Fibroblast of peridontal ligament (primary cell): ENCODE measurements at regions not wholly inside any gene's neighbourhood (a gene's known extent, or its start where the extent isn't known, plus 50 kb on each side); places are given as distances from the start of the nearest gene placed in this dataset.
"Not testable (repeated sequence)": the region's sequence is repeated elsewhere in the genome, so short reads cannot be mapped to it uniquely, and the experiment has no call there.

Source experiments
- DNase-seq: peaks from one replicate; pipeline ENCODE4 v3.0.0-alpha.2; 2010; ENCODE audit errors: extremely low read depth

DNA sequence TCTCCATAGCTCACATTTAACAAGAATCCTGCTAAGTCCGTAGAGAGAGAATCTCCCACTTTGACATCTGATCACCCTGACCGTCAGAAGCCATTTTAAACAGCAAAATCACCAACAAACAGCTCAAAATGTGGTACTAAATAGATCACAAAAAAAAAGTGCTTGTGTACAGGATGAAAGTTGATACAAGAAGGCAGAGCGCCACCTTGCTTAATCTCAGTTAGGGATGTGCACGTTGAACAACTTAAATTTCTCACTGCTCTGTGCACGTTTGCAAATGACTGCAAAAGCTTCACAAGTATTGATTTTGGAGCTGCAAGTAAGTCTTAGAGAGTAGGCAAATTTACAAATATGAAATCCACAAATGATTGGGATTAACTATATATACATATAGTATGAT lies 63.1 kb upstream of the NREP start:
- no peak for DNase-seq

DNA sequence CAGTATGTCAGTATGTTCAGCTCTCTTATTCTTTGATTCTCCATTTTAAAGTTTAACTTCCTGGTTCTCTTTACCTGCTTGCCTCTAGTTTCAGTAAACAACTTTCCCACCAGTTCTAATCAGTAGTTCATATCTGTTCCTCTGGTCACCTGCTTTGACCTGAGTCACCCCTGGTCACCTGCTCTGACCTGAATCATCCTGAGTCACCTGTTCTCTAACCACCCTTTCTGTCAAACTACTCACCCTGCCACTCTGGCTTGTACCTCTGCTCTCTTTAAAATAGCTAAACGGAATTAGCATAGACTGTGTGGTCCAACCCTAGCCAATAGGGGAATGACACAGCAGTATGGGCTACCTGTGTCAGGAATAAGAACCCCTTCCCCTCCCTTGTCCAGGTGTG lies 62.0 kb upstream of the NREP start:
- not testable (repeated sequence) for DNase-seq

DNA sequence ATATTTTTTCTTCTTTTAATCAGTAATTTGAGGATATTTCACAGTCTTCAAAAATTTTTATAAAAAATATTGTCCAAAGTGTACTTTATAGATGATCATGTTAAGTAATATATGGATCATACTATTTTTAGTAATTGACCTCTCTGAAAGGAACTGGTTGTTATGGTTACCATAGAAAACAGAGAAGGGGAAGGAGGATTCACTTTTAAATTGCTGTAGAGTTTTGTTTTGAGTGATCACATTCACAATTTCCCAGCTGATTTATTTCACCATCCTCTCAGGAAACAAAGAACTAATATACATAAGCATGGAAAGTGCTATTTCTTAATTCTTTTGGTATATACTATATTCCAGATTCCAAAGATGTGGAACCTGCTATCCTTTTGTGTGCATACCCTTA lies 56.5 kb upstream of the NREP start:
- no peak for DNase-seq

DNA sequence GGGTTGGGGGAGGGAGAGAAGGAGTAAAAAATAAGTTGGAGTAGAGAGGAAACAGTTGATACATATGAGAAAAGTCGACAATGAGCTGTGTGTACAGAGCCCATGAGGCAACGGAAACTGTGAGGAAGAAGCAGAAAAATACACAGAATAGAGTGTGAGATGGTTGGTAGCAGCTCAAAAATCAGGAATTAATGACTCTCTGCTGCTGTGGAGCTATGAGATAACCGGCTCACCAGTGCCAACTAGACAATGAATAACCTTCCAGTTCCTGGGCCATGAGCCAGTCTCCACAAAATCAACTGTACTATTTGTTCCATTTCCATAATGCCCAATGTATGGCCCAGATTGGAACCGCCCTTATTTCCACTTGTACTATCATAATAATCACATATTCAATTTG lies 53.1 kb upstream of the NREP start:
- DNase-seq, result no peak
